ENCODE measurements at regions not wholly inside any gene's neighbourhood (a gene's known extent, or its start where the extent isn't known, plus 50 kb on each side); places are given as distances from the start of the nearest gene placed in this dataset.

GRCh38 chr2:59622599-59623308 is 930.7 kb downstream of the BCL11A start:
- Histone ChIP-seq H3K4me3 (ENCODE audit: low read length in 2 of 2) (no peak overlapping the region), H3K9me3 (ENCODE audit: control insufficient read depth, low read length) (no peaks in the 10 kb centered on the region), H3K36me3 (ENCODE audit: control insufficient read depth in 1 of 2, insufficient read depth in 2 of 2, low read length in 1 of 2) (no peaks in the 10 kb centered on the region), H3K27me3 (ENCODE audit: control insufficient read depth in 1 of 2, insufficient read depth in 2 of 2, low read length in 1 of 2) (no peaks in the 10 kb centered on the region), H3K4me1 (ENCODE audit: control insufficient read depth in 1 of 2, insufficient read depth in 2 of 2, low read length in 2 of 2) (no peaks in the 10 kb centered on the region), H3K27ac (ENCODE audit: low read depth in 1 of 2, low read length in 2 of 2) (no peak overlapping the region)
- ATAC-seq (ENCODE audit: low FRiP score) (no peak), DNase-seq (no peak)
- intact Hi-C loops (cut with DNase I): no loop called here

- H3K4me3 ChIP-seq (ENCODE audit: low read length in 2 of 2): no peak overlapping the region
- H3K27ac ChIP-seq (ENCODE audit: low read depth in 1 of 2, low read length in 2 of 2): no peak overlapping the region
- H3K27me3 ChIP-seq (ENCODE audit: control insufficient read depth in 1 of 2, insufficient read depth in 2 of 2, low read length in 1 of 2): no peaks in the 10 kb centered on the region
- DNase-seq: no peak
- WGBS, 2 donors: 4 to 15% methylated on average over 1 of the region's 1 CpG
- intact Hi-C loops (cut with DNase I): no loop called here
- H3K4me1 ChIP-seq (ENCODE audit: control insufficient read depth in 1 of 2, insufficient read depth in 2 of 2, low read length in 2 of 2): no peaks in the 10 kb centered on the region
- no peaks in the 10 kb centered on the region for H3K36me3 ChIP-seq (ENCODE audit: control insufficient read depth in 1 of 2, insufficient read depth in 2 of 2, low read length in 1 of 2)
- no peak for ATAC-seq (ENCODE audit: low FRiP score)
- no peaks in the 10 kb centered on the region for H3K9me3 ChIP-seq (ENCODE audit: control insufficient read depth, low read length)
Observed at GRCh38 chr2:59604123-59604522, 949.3 kb downstream of the BCL11A start.

- Histone ChIP-seq H3K4me1 (ENCODE audit: control insufficient read depth in 1 of 2, insufficient read depth in 2 of 2, low read length in 2 of 2) (no peaks in the 10 kb centered on the region), H3K27me3 (ENCODE audit: control insufficient read depth in 1 of 2, insufficient read depth in 2 of 2, low read length in 1 of 2) (no peaks in the 10 kb centered on the region), H3K4me3 (ENCODE audit: low read length in 2 of 2) (no peak overlapping the region), H3K9me3 (ENCODE audit: control insufficient read depth, low read length) (no peaks in the 10 kb centered on the region), H3K36me3 (ENCODE audit: control insufficient read depth in 1 of 2, insufficient read depth in 2 of 2, low read length in 1 of 2) (no peaks in the 10 kb centered on the region), H3K27ac (ENCODE audit: low read depth in 1 of 2, low read length in 2 of 2) (no peak overlapping the region)
- DNase-seq: no peak
- WGBS, 2 donors: 85 to 87% methylated on average over 5 of the region's 5 CpGs
- intact Hi-C loops (cut with DNase I): no loop called here
- no peak for ATAC-seq (ENCODE audit: low FRiP score)
Observed at GRCh38 chr2:59594671-59595222, 958.7 kb downstream of the BCL11A start.

DNA sequence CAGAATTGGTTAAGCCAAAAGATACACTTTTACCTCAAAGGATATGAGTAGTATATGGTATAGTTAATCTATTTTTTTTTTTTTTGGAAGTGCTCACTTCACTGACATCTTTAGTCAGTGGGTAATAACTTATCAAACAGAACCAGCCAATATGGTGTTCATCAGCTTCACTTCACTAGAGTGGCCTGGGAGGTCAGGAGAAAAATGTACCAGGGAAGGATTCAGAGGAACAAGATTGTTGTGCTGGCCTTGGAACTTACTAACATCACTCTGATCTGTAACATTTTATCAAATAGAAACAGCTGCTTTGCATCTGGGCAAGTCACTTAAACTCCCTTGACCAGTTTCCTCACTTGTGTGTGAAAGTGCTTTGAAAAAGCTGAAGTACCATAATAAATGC is 962.7 kb downstream of the BCL11A start:
- ATAC-seq (ENCODE audit: low FRiP score) (no peak), DNase-seq (no peak)
- H3K27ac ChIP-seq (ENCODE audit: low read depth in 1 of 2, low read length in 2 of 2): no peak overlapping the region
- no peak overlapping the region for H3K4me3 ChIP-seq (ENCODE audit: low read length in 2 of 2)
- no peaks in the 10 kb centered on the region for H3K27me3 ChIP-seq (ENCODE audit: control insufficient read depth in 1 of 2, insufficient read depth in 2 of 2, low read length in 1 of 2)
- H3K36me3 ChIP-seq (ENCODE audit: control insufficient read depth in 1 of 2, insufficient read depth in 2 of 2, low read length in 1 of 2): no peaks in the 10 kb centered on the region
- no peaks in the 10 kb centered on the region for H3K9me3 ChIP-seq (ENCODE audit: control insufficient read depth, low read length)
- intact Hi-C loops (cut with DNase I): no loop called here
- H3K4me1 ChIP-seq (ENCODE audit: control insufficient read depth in 1 of 2, insufficient read depth in 2 of 2, low read length in 2 of 2): no peaks in the 10 kb centered on the region

DNA sequence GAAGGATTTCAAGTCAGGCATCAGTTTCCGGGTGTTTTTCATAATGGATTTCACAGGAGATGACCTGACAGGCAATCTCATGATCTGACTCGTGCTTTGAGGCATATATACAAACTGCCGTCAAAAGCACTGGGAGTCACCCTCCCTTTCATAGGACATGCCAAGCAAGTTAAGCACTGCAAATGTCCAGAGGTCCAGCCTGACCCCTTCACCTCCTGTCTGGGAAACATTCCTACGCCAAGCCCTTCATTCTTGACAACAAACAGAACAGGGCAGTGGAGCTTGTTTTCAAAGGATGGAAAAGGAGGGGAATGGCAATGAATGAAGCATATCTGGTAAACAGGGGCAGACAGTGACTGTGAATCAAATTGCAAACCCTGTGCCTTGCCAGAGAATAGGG is 963.6 kb downstream of the BCL11A start:
- Histone ChIP-seq H3K36me3 (ENCODE audit: control insufficient read depth in 1 of 2, insufficient read depth in 2 of 2, low read length in 1 of 2) (no peaks in the 10 kb centered on the region), H3K9me3 (ENCODE audit: control insufficient read depth, low read length) (no peaks in the 10 kb centered on the region), H3K4me1 (ENCODE audit: control insufficient read depth in 1 of 2, insufficient read depth in 2 of 2, low read length in 2 of 2) (no peaks in the 10 kb centered on the region), H3K27me3 (ENCODE audit: control insufficient read depth in 1 of 2, insufficient read depth in 2 of 2, low read length in 1 of 2) (no peaks in the 10 kb centered on the region), H3K4me3 (ENCODE audit: low read length in 2 of 2) (no peak overlapping the region), H3K27ac (ENCODE audit: low read depth in 1 of 2, low read length in 2 of 2) (no peak overlapping the region)
- WGBS, 2 donors: 74 to 83% methylated on average over 4 of the region's 4 CpGs
- DNase-seq (no peak), ATAC-seq (ENCODE audit: low FRiP score) (no peak)
- intact Hi-C loops (cut with DNase I): no loop called here

DNA sequence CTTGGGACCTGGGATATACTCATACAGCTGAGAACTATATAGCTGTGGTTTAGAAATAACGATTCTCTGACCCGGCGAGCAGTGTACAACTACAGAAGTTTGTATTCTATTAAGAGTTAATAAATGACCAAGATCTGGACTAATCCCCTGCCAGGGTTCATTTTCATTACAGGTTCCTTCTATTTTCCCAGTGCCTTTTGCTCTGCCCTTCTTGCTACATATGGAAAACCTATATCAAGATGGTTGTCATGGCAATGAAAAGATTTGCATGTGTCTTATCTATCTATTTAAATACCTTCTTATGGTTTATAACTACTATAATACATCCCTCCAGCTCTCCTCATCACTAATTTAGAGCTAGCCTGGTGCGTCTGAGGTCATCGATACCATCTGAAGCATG is 965.2 kb downstream of the BCL11A start:
- WGBS, 2 donors: 95% methylated on average over 5 of the region's 5 CpGs
- intact Hi-C loops (cut with DNase I): no loop called here
- no peaks in the 10 kb centered on the region for H3K9me3 ChIP-seq (ENCODE audit: control insufficient read depth, low read length)

DNA sequence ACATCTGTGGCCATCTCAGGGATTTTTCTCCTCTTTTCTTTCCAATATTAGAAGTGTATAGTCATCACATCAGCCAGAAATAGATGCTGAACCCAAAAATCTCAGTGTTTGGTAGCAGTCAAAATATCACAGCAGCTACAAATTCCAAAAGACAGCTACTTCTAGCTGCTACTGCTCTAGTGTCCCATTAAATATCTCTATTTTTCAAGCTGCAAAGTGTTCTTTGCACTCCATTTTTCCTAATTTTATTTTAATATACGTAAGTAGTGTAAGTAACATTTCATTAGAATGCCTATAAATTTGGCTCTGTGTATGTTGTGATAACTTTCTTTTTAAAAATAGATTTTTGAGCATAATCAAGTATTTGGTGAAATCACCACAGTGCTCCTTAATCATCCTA is 967.3 kb downstream of the BCL11A start:
- 88 to 94% methylated on average over 1 of the region's 1 CpG for WGBS, 2 donors

More for the DNA sequence above, 965.2 kb downstream of the BCL11A start:
- no peak for DNase-seq
- no peaks in the 10 kb centered on the region for H3K36me3 ChIP-seq (ENCODE audit: control insufficient read depth in 1 of 2, insufficient read depth in 2 of 2, low read length in 1 of 2)
- H3K27ac ChIP-seq (ENCODE audit: low read depth in 1 of 2, low read length in 2 of 2): no peak overlapping the region
- H3K4me1 ChIP-seq (ENCODE audit: control insufficient read depth in 1 of 2, insufficient read depth in 2 of 2, low read length in 2 of 2): no peaks in the 10 kb centered on the region
- H3K4me3 ChIP-seq (ENCODE audit: low read length in 2 of 2): no peak overlapping the region
- no peaks in the 10 kb centered on the region for H3K27me3 ChIP-seq (ENCODE audit: control insufficient read depth in 1 of 2, insufficient read depth in 2 of 2, low read length in 1 of 2)
- peak; percentile 23 for ATAC-seq (ENCODE audit: low FRiP score)

DNA sequence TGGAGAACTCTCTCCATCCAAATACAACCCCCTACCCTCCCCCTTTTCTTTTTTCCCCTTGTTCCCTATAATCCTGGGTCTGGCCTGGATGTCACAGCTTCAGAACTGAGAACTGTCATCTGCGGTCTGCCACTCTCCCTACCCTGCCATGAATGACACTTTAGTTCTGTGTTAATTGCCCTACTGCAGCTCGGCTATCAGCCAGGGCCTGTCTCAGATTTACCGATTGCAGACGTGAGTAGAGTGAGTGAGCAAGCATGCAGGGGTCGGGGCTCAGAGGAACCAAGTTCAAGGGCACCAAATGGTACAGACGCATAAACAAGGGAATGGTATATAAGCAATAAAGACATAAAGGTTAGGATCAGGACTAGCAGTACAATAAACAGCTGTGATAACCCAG is 967.8 kb downstream of the BCL11A start:
- Histone ChIP-seq H3K9me3 (ENCODE audit: control insufficient read depth, low read length) (no peaks in the 10 kb centered on the region), H3K4me3 (ENCODE audit: low read length in 2 of 2) (no peak overlapping the region), H3K27ac (ENCODE audit: low read depth in 1 of 2, low read length in 2 of 2) (no peak overlapping the region), H3K4me1 (ENCODE audit: control insufficient read depth in 1 of 2, insufficient read depth in 2 of 2, low read length in 2 of 2) (no peaks in the 10 kb centered on the region), H3K36me3 (ENCODE audit: control insufficient read depth in 1 of 2, insufficient read depth in 2 of 2, low read length in 1 of 2) (no peaks in the 10 kb centered on the region), H3K27me3 (ENCODE audit: control insufficient read depth in 1 of 2, insufficient read depth in 2 of 2, low read length in 1 of 2) (no peaks in the 10 kb centered on the region)
- DNase-seq (no peak), ATAC-seq (ENCODE audit: low FRiP score) (no peak)
- WGBS, 2 donors: 59 to 70% methylated on average over 6 of the region's 6 CpGs
- intact Hi-C loops (cut with DNase I): no loop called here

More for the DNA sequence above, 967.3 kb downstream of the BCL11A start:
- ATAC-seq (ENCODE audit: low FRiP score) (no peak), DNase-seq (no peak)
- Histone ChIP-seq H3K27me3 (ENCODE audit: control insufficient read depth in 1 of 2, insufficient read depth in 2 of 2, low read length in 1 of 2) (no peaks in the 10 kb centered on the region), H3K4me3 (ENCODE audit: low read length in 2 of 2) (no peak overlapping the region), H3K36me3 (ENCODE audit: control insufficient read depth in 1 of 2, insufficient read depth in 2 of 2, low read length in 1 of 2) (no peaks in the 10 kb centered on the region), H3K27ac (ENCODE audit: low read depth in 1 of 2, low read length in 2 of 2) (no peak overlapping the region), H3K4me1 (ENCODE audit: control insufficient read depth in 1 of 2, insufficient read depth in 2 of 2, low read length in 2 of 2) (no peaks in the 10 kb centered on the region), H3K9me3 (ENCODE audit: control insufficient read depth, low read length) (no peaks in the 10 kb centered on the region)
- intact Hi-C loops (cut with DNase I): no loop called here

GRCh38 chr2:59584958-59585357 is 968.5 kb downstream of the BCL11A start:
- DNase-seq (no peak), ATAC-seq (ENCODE audit: low FRiP score) (no peak)
- intact Hi-C loops (cut with DNase I): no loop called here
- H3K4me1 ChIP-seq (ENCODE audit: control insufficient read depth in 1 of 2, insufficient read depth in 2 of 2, low read length in 2 of 2): no peaks in the 10 kb centered on the region
- H3K9me3 ChIP-seq (ENCODE audit: control insufficient read depth, low read length): no peaks in the 10 kb centered on the region
- WGBS, 2 donors: 94 to 96% methylated on average over 1 of the region's 1 CpG
- no peak overlapping the region for H3K27ac ChIP-seq (ENCODE audit: low read depth in 1 of 2, low read length in 2 of 2)
- H3K27me3 ChIP-seq (ENCODE audit: control insufficient read depth in 1 of 2, insufficient read depth in 2 of 2, low read length in 1 of 2): no peaks in the 10 kb centered on the region
- no peaks in the 10 kb centered on the region for H3K36me3 ChIP-seq (ENCODE audit: control insufficient read depth in 1 of 2, insufficient read depth in 2 of 2, low read length in 1 of 2)
- H3K4me3 ChIP-seq (ENCODE audit: low read length in 2 of 2): no peak overlapping the region
